GM12878 (cell line): ENCODE measurements at regions not wholly inside any gene's neighbourhood (a gene's known extent, or its start where the extent isn't known, plus 50 kb on each side); places are given as distances from the start of the nearest gene placed in this dataset.

ENCODE experiments used
- ASH2L ChIP-seq: fragments of 300-600, 200-600 bp; sonication (generic); IDR thresholded peaks from 2 replicates; pipeline ENCODE4 v1.6.1; 2017; ENCODE audit warnings: low read depth, mild to moderate bottlenecking, borderline replicate concordance
- BRCA1 ChIP-seq: IDR thresholded peaks from 2 replicates; pipeline ENCODE4 v1.6.1; 2011; ENCODE audit warnings: low read depth, low read length, improper control_type of control experiment
- CEBPB ChIP-seq, 2 experiments: fragments of 150-350 bp in 1 of 2; IDR thresholded peaks; 2 replicates each; pipeline ENCODE4 v1.6.1; 2012 to 2014; ENCODE audit warnings: low read depth in 2 of 2, low read length in 2 of 2, borderline replicate concordance in 1 of 2, inconsistent platforms in 1 of 2
- DPF2 ChIP-seq: fragments of 450-650 bp; IDR thresholded peaks from 2 replicates; pipeline ENCODE4 v1.6.1; 2017; ENCODE audit warnings: mild to moderate bottlenecking
- E2F8 ChIP-seq: fragments of 450-650 bp; IDR thresholded peaks from 2 replicates; pipeline ENCODE4 v1.6.1; 2018; ENCODE audit warnings: mild to moderate bottlenecking, low read depth, moderate library complexity; ENCODE audit not compliant: partially characterized antibody
- HDGF ChIP-seq: fragments of 450-650 bp; IDR thresholded peaks from 2 replicates; pipeline ENCODE4 v1.6.1; 2016; ENCODE audit warnings: antibody characterized with exemption
- IKZF2 ChIP-seq, 2 experiments: fragments of 450-650 bp; IDR thresholded peaks; 2 replicates each; pipeline ENCODE4 v1.6.1; 2017; ENCODE audit warnings: mild to moderate bottlenecking in 2 of 2, moderate library complexity in 2 of 2
- RAD21 ChIP-seq: IDR thresholded peaks from 2 replicates; pipeline ENCODE4 v1.6.1; 2011; ENCODE audit warnings: mild to moderate bottlenecking, low read depth, low read length, moderate library complexity; ENCODE audit not compliant: insufficient read depth
- SREBF1 ChIP-seq: IDR thresholded peaks from 2 replicates; pipeline ENCODE4 v1.6.1; 2012; ENCODE audit warnings: mild to moderate bottlenecking, low read length
- SUPT20H ChIP-seq: IDR thresholded peaks from 2 replicates; pipeline ENCODE4 v1.6.1; 2011; ENCODE audit warnings: low read depth, mild to moderate bottlenecking, low read length, moderate library complexity, borderline replicate concordance; ENCODE audit not compliant: control insufficient read depth
- WRNIP1 ChIP-seq: IDR thresholded peaks from 2 replicates; pipeline ENCODE4 v1.6.1; 2011; ENCODE audit warnings: low read depth, low read length, improper control_type of control experiment, borderline replicate concordance
- ZBTB11 ChIP-seq: fragments of 450-650 bp; formaldehyde crosslinking; IDR thresholded peaks from 2 replicates; pipeline ENCODE4 v1.5.0; 2022; ENCODE audit warnings: mild to moderate bottlenecking, missing genetic modification characterization
- ZNF384 ChIP-seq: IDR thresholded peaks from 2 replicates; pipeline ENCODE4 v1.6.1; 2012; ENCODE audit warnings: low read depth, mild to moderate bottlenecking, low read length, improper control_type of control experiment, borderline replicate concordance
- TF ChIP-seq, protein P1 (sequence below): fragments of 150-350 bp; IDR thresholded peaks from 2 replicates; pipeline ENCODE4 v1.6.1; 2016; ENCODE audit warnings: low read depth, low read length
- TF ChIP-seq, protein P2 (sequence below): fragments of 450-650 bp; formaldehyde crosslinking; IDR thresholded peaks from 2 replicates; pipeline ENCODE4 v1.4.0; 2022; ENCODE audit warnings: mild to moderate bottlenecking, moderate library complexity
- TF ChIP-seq, protein P3 (sequence below): fragments of 450-650 bp; IDR thresholded peaks from 2 replicates; pipeline ENCODE4 v1.6.1; 2016; ENCODE audit warnings: mild to moderate bottlenecking

DNA sequence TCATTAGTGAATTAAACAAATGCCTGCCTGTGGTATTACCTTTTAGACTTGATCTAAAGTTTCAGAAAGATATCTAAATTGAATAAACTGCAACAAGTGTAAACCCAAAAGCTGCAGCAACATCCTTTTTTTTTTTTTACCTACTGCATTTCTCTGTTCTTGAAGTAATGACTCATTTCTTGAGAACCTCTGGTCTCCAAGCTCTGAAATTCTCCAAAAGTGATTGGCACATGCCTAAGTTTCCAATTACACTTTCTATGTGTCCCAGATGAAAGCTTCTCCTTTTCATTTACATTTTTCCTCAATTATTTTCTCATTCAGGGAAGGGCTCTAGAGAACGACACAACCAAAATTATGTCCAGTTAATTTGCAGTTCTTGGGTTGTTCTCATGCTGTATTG is 435.2 kb upstream of the DCN start (continued):
- TF ChIP-seq, protein P1, sequence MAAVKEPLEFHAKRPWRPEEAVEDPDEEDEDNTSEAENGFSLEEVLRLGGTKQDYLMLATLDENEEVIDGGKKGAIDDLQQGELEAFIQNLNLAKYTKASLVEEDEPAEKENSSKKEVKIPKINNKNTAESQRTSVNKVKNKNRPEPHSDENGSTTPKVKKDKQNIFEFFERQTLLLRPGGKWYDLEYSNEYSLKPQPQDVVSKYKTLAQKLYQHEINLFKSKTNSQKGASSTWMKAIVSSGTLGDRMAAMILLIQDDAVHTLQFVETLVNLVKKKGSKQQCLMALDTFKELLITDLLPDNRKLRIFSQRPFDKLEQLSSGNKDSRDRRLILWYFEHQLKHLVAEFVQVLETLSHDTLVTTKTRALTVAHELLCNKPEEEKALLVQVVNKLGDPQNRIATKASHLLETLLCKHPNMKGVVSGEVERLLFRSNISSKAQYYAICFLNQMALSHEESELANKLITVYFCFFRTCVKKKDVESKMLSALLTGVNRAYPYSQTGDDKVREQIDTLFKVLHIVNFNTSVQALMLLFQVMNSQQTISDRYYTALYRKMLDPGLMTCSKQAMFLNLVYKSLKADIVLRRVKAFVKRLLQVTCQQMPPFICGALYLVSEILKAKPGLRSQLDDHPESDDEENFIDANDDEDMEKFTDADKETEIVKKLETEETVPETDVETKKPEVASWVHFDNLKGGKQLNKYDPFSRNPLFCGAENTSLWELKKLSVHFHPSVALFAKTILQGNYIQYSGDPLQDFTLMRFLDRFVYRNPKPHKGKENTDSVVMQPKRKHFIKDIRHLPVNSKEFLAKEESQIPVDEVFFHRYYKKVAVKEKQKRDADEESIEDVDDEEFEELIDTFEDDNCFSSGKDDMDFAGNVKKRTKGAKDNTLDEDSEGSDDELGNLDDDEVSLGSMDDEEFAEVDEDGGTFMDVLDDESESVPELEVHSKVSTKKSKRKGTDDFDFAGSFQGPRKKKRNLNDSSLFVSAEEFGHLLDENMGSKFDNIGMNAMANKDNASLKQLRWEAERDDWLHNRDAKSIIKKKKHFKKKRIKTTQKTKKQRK: no peak
- TF ChIP-seq CEBPB (IDR thresholded peaks at IDR 0.05; ENCODE audit: borderline replicate concordance in 1 of 2, low read depth in 2 of 2, low read length in 2 of 2) (no peak), ZBTB11 (CRISPR knock-in tag) (no peak), ZNF384 (0 out of 2 replicates have a peak, but pooled peaks have one; percentile 12), SUPT20H (no peak), BRCA1 (no peak), ASH2L (no peak), RAD21 (no peak), IKZF2 (IDR thresholded peaks at IDR 0.05) (peak in 1 of 2 experiments; percentile 10; a peak in 2 of 4 replicates), DPF2 (peak; percentile 60; the same call in 1 of the 2 replicates), SREBF1 (no peak), WRNIP1 (no peak), E2F8 (no peak), HDGF (no peak)
- TF ChIP-seq, protein P2, sequence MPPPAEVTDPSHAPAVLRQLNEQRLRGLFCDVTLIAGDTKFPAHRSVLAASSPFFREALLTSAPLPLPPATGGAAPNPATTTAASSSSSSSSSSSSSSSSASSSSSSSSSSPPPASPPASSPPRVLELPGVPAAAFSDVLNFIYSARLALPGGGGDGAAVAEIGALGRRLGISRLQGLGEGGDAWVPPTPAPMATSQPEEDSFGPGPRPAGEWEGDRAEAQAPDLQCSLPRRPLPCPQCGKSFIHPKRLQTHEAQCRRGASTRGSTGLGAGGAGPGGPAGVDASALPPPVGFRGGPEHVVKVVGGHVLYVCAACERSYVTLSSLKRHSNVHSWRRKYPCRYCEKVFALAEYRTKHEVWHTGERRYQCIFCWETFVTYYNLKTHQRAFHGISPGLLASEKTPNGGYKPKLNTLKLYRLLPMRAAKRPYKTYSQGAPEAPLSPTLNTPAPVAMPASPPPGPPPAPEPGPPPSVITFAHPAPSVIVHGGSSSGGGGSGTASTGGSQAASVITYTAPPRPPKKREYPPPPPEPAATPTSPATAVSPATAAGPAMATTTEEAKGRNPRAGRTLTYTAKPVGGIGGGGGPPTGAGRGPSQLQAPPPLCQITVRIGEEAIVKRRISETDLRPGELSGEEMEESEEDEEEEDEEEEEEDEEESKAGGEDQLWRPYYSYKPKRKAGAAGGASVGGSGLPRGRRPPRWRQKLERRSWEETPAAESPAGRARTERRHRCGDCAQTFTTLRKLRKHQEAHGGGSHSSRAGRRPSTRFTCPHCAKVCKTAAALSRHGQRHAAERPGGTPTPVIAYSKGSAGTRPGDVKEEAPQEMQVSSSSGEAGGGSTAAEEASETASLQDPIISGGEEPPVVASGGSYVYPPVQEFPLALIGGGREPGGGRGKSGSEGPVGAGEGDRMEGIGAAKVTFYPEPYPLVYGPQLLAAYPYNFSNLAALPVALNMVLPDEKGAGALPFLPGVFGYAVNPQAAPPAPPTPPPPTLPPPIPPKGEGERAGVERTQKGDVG (CRISPR knock-in tag): no peak
- TF ChIP-seq, protein P3, sequence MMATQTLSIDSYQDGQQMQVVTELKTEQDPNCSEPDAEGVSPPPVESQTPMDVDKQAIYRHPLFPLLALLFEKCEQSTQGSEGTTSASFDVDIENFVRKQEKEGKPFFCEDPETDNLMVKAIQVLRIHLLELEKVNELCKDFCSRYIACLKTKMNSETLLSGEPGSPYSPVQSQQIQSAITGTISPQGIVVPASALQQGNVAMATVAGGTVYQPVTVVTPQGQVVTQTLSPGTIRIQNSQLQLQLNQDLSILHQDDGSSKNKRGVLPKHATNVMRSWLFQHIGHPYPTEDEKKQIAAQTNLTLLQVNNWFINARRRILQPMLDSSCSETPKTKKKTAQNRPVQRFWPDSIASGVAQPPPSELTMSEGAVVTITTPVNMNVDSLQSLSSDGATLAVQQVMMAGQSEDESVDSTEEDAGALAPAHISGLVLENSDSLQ: peak; percentile 70
